Upper lobe of left lung (tissue), 4 donors: ENCODE measurements at regions not wholly inside any gene's neighbourhood (a gene's known extent, or its start where the extent isn't known, plus 50 kb on each side); places are given as distances from the start of the nearest gene placed in this dataset.

ENCODE experiments used
- EP300 ChIP-seq, 4 donors: sonication (generic); formaldehyde crosslinking; IDR thresholded peaks; one replicate each; pipeline ENCODE4 v1.5.1; 2017; ENCODE audit warnings: antibody characterized with exemption in 4 of 4, control low read depth in 2 of 4
- POLR2A ChIP-seq, 4 donors: fragments of 450-650 bp; IDR thresholded peaks; one replicate each; pipeline ENCODE4 v1.5.1; 2016 to 2017; ENCODE audit warnings: antibody characterized with exemption in 4 of 4, mild to moderate bottlenecking in 2 of 4
- POLR2AphosphoS5 ChIP-seq, 2 donors: sonication (generic); formaldehyde crosslinking; IDR thresholded peaks; one replicate each; pipeline ENCODE4 v1.5.1; 2017; ENCODE audit warnings: antibody characterized with exemption in 2 of 2
- TF ChIP-seq, protein P1 (sequence below), 6 experiments: fragments of 450-650 bp in 4 of 6; fragments of 200-600 bp in 2 of 6; sonication (generic) in 2 of 6; IDR thresholded peaks; one replicate each; pipeline ENCODE4 v1.5.1; 2016 to 2019; ENCODE audit warnings: antibody characterized with exemption in 6 of 6

DNA sequence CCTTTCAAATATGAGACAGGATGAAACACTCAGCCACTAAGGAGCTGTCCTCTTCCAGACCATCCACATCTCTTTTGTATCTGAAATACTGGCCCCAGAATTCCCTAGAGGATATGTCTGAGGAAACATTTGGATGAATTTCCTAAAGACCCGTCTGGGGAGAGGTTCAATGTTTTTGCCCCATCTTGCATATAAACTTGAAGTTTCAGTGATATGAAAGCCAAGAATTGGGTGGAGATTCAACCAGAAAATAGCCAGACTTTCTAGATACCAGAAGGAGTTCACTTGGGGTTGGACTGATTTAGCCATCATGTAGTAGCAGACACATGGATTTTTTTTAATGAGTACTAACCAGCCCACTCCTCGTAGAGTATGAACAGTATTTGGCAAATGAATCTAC lies 182.0 kb downstream of the PLPP3 start:
- TF ChIP-seq EP300 (IDR thresholded peaks at IDR 0.05) (no peak), POLR2AphosphoS5 (IDR thresholded peaks at IDR 0.05) (no peak), POLR2A (IDR thresholded peaks at IDR 0.05) (no peak)
- TF ChIP-seq, protein P1, sequence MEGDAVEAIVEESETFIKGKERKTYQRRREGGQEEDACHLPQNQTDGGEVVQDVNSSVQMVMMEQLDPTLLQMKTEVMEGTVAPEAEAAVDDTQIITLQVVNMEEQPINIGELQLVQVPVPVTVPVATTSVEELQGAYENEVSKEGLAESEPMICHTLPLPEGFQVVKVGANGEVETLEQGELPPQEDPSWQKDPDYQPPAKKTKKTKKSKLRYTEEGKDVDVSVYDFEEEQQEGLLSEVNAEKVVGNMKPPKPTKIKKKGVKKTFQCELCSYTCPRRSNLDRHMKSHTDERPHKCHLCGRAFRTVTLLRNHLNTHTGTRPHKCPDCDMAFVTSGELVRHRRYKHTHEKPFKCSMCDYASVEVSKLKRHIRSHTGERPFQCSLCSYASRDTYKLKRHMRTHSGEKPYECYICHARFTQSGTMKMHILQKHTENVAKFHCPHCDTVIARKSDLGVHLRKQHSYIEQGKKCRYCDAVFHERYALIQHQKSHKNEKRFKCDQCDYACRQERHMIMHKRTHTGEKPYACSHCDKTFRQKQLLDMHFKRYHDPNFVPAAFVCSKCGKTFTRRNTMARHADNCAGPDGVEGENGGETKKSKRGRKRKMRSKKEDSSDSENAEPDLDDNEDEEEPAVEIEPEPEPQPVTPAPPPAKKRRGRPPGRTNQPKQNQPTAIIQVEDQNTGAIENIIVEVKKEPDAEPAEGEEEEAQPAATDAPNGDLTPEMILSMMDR (IDR thresholded peaks at IDR 0.05), result no peak
